WTC11 (cell line): ENCODE measurements at regions not wholly inside any gene's neighbourhood (a gene's known extent, or its start where the extent isn't known, plus 50 kb on each side); places are given as distances from the start of the nearest gene placed in this dataset.

Experiments
- AR ChIP-seq: fragments of 250-450 bp; sonication (Bioruptor Pico); IDR thresholded peaks from 2 replicates; pipeline ENCODE4 v1.9.0; 2021; ENCODE audit warnings: mild to moderate bottlenecking
- ATF1 ChIP-seq: sonication (generic); formaldehyde crosslinking; IDR thresholded peaks from 2 replicates; pipeline ENCODE4 v1.8.1; 2023; ENCODE audit warnings: mild to moderate bottlenecking, moderate library complexity, missing genetic modification reagents
- CTCF ChIP-seq: fragments of 200-600 bp; IDR thresholded peaks from 2 replicates; pipeline ENCODE4 v1.8.0; 2022; ENCODE audit warnings: antibody characterized with exemption
- E2F1 ChIP-seq: sonication (generic); formaldehyde crosslinking; IDR thresholded peaks from 2 replicates; pipeline ENCODE4 v1.8.0; 2022; ENCODE audit warnings: mild to moderate bottlenecking, missing genetic modification reagents
- NFE2L1 ChIP-seq: sonication (generic); formaldehyde crosslinking; IDR thresholded peaks from 2 replicates; pipeline ENCODE4 v1.8.1; 2023; ENCODE audit warnings: missing genetic modification reagents
- TCF7 ChIP-seq: sonication (generic); formaldehyde crosslinking; IDR thresholded peaks from 2 replicates; pipeline ENCODE4 v1.8.0; 2022; ENCODE audit warnings: mild to moderate bottlenecking, low read depth, missing genetic modification reagents, moderate library complexity
- ZNF121 ChIP-seq: sonication (generic); formaldehyde crosslinking; IDR thresholded peaks from 2 replicates; pipeline ENCODE4 v1.8.0; 2023; ENCODE audit warnings: missing genetic modification reagents
- TF ChIP-seq, protein P1 (sequence below): sonication (generic); formaldehyde crosslinking; IDR thresholded peaks from 2 replicates; pipeline ENCODE4 v1.8.1; 2023; ENCODE audit warnings: mild to moderate bottlenecking, moderate library complexity, missing genetic modification reagents

DNA sequence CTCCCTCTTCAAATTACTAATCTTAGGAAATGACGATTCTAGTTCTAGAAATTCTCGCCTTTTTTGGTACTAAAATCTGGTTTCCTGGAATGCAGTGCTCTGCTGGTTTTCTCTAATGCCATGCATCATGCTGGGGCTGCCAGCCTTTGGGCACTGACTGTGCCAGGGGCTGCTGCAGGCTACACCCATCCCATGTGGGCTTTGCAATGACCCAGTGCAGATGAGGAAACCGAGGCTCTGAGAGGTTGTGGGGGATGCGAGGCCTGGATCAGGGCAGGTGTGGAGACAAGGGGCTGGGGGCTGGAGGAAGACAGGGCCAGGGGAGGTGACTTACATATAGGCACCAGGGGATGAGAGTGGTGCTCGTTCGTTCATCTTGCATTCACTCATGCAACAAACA lies 95.3 kb downstream of the HMX1 start:
- TF ChIP-seq NFE2L1 (CRISPR knock-in tag) (no peak), CTCF (no peak), ZNF121 (CRISPR knock-in tag) (no peak), E2F1 (no peak), ATF1 (no peak), TCF7 (no peak), AR (CRISPR knock-in tag) (no peak)
- TF ChIP-seq, protein P1, sequence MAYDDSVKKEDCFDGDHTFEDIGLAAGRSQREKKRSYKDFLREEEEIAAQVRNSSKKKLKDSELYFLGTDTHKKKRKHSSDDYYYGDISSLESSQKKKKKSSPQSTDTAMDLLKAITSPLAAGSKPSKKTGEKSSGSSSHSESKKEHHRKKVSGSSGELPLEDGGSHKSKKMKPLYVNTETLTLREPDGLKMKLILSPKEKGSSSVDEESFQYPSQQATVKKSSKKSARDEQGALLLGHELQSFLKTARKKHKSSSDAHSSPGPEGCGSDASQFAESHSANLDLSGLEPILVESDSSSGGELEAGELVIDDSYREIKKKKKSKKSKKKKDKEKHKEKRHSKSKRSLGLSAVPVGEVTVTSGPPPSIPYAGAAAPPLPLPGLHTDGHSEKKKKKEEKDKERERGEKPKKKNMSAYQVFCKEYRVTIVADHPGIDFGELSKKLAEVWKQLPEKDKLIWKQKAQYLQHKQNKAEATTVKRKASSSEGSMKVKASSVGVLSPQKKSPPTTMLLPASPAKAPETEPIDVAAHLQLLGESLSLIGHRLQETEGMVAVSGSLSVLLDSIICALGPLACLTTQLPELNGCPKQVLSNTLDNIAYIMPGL (CRISPR knock-in tag): no peak
